GM18858 (cell line): ENCODE measurements at regions not wholly inside any gene's neighbourhood (a gene's known extent, or its start where the extent isn't known, plus 50 kb on each side); places are given as distances from the start of the nearest gene placed in this dataset.
"Not testable (repeated sequence)": the region's sequence is repeated elsewhere in the genome, so short reads cannot be mapped to it uniquely, and the experiment has no call there.

Source experiments
- ATAC-seq: cut with Tn5 transposase; IDR thresholded peaks from one replicate; pipeline ENCODE4 v1.9.1; 2021; ENCODE audit not compliant: unreplicated experiment

- no peak for ATAC-seq
These were observed 78.7 kb upstream of the PPP2R2D start for GRCh38 chr10:131822013-131822691.

GRCh38 chr10:131822692-131823245 is 78.0 kb upstream of the PPP2R2D start:
- ATAC-seq, result no peak

GRCh38 chr10:131823601-131824099 is 77.2 kb upstream of the PPP2R2D start:
- not testable (repeated sequence) for ATAC-seq

GRCh38 chr10:131824371-131825149 is 76.2 kb upstream of the PPP2R2D start:
- no peak for ATAC-seq

GRCh38 chr10:131825150-131825848 is 75.5 kb upstream of the PPP2R2D start:
- ATAC-seq, result no peak

GRCh38 chr10:131825960-131826650 is 74.7 kb upstream of the PPP2R2D start:
- no peak for ATAC-seq

- no peak for ATAC-seq
These were observed 71.5 kb upstream of the PPP2R2D start for GRCh38 chr10:131829156-131829930.

GRCh38 chr10:131830446-131831130 is 70.2 kb upstream of the PPP2R2D start:
- ATAC-seq, result no peak

- no peak for ATAC-seq
These were observed 69.2 kb upstream of the PPP2R2D start for GRCh38 chr10:131831561-131831960.

- no peak for ATAC-seq
These were observed 68.6 kb upstream of the PPP2R2D start for GRCh38 chr10:131832056-131832685.

GRCh38 chr10:131833013-131833412 is 67.8 kb upstream of the PPP2R2D start:
- ATAC-seq, result no peak

GRCh38 chr10:131833446-131834080 is 67.2 kb upstream of the PPP2R2D start:
- ATAC-seq, result no peak

- no peak for ATAC-seq
These were observed 66.5 kb upstream of the PPP2R2D start for GRCh38 chr10:131834152-131834810.

GRCh38 chr10:131838966-131839742 is 61.7 kb upstream of the PPP2R2D start:
- no peak for ATAC-seq

- not testable (repeated sequence) for ATAC-seq
These were observed 60.7 kb upstream of the PPP2R2D start for GRCh38 chr10:131839880-131840787.

- no peak for ATAC-seq
These were observed 60.1 kb upstream of the PPP2R2D start for GRCh38 chr10:131840788-131841118.
